ENCODE measurements at regions not wholly inside any gene's neighbourhood (a gene's known extent, or its start where the extent isn't known, plus 50 kb on each side); places are given as distances from the start of the nearest gene placed in this dataset.

- no peak overlapping the region for H3K4me2 ChIP-seq (ENCODE audit: insufficient read depth, low read length)
- H4K20me1 ChIP-seq (ENCODE audit: insufficient read depth, low read length) = no peaks in the 10 kb centered on the region
- H3K27ac ChIP-seq (ENCODE audit: low read length) = no peak overlapping the region
- H3K36me3 ChIP-seq (ENCODE audit: insufficient read depth, low read length) = no peaks in the 10 kb centered on the region
- H3K4me3 ChIP-seq (ENCODE audit: low read depth in 1 of 2, low read length in 2 of 2) = no peak overlapping the region
- H2AFZ ChIP-seq (ENCODE audit: low read depth, low read length) = no peak overlapping the region
- H3K4me1 ChIP-seq (ENCODE audit: insufficient read depth, low read length) = no peaks in the 10 kb centered on the region
- ATAC-seq (ENCODE audit: insufficient read depth, low read depth) = no peak
- H3K79me2 ChIP-seq (ENCODE audit: insufficient read depth, low read length) = no peaks in the 10 kb centered on the region
- no peaks in the 10 kb centered on the region for H3K27me3 ChIP-seq (ENCODE audit: insufficient read depth, low read length, poor library complexity)
- no peak for DNase-seq
- no peaks in the 10 kb centered on the region for H3K9me3 ChIP-seq (ENCODE audit: insufficient read depth, low read length, severe bottlenecking)
- no peak overlapping the region for H3K9ac ChIP-seq (ENCODE audit: low read depth, low read length)
- TF ChIP-seq EZH2 (IDR thresholded peaks at IDR 0.05; ENCODE audit: borderline replicate concordance, low read depth, low read length, severe bottlenecking) (no peak), CTCF (IDR thresholded peaks at IDR 0.05; ENCODE audit: borderline replicate concordance, extremely low read depth, low read length, poor library complexity, severe bottlenecking) (no peak)
Observed at GRCh38 chr6:85795945-85796344, 153.3 kb upstream of the SYNCRIP start.

DNA sequence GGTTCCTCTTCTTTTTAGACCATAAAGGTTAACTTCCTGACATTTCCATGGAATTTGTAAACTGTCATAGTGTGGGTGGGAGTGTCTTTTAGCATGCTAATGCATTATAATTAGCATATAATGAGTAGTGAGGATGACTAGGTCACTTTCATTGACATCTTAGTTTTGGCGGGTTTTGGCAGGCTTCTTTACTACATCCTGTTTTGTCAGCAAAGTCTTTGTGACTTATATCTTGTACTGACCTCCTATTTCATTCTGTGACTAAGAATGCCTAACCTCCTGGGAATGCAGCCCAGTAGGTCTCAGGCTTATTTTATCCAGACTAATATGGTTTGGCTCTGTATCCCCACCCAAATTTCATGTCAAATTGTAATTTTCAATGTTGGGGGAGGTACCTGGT is 149.6 kb upstream of the SYNCRIP start:
- H4K20me1 ChIP-seq (ENCODE audit: insufficient read depth, low read length) = no peaks in the 10 kb centered on the region
- no peak for TF ChIP-seq CTCF (IDR thresholded peaks at IDR 0.05; ENCODE audit: borderline replicate concordance, extremely low read depth, low read length, poor library complexity, severe bottlenecking)
- no peak for TF ChIP-seq EZH2 (IDR thresholded peaks at IDR 0.05; ENCODE audit: borderline replicate concordance, low read depth, low read length, severe bottlenecking)
- H3K36me3 ChIP-seq (ENCODE audit: insufficient read depth, low read length) = no peaks in the 10 kb centered on the region
- no peak for DNase-seq
- no peaks in the 10 kb centered on the region for H3K27me3 ChIP-seq (ENCODE audit: insufficient read depth, low read length, poor library complexity)
- no peak overlapping the region for H3K9ac ChIP-seq (ENCODE audit: low read depth, low read length)
- no peak overlapping the region for H2AFZ ChIP-seq (ENCODE audit: low read depth, low read length)
- H3K9me3 ChIP-seq (ENCODE audit: insufficient read depth, low read length, severe bottlenecking) = peaks cover 3% of the 10 kb centered on the region
- no peaks in the 10 kb centered on the region for H3K4me1 ChIP-seq (ENCODE audit: insufficient read depth, low read length)
- H3K27ac ChIP-seq (ENCODE audit: low read length) = no peak overlapping the region
- no peak overlapping the region for H3K4me2 ChIP-seq (ENCODE audit: insufficient read depth, low read length)
- ATAC-seq (ENCODE audit: insufficient read depth, low read depth) = no peak
- no peak overlapping the region for H3K4me3 ChIP-seq (ENCODE audit: low read depth in 1 of 2, low read length in 2 of 2)
- no peaks in the 10 kb centered on the region for H3K79me2 ChIP-seq (ENCODE audit: insufficient read depth, low read length)

- H3K4me1 ChIP-seq (ENCODE audit: insufficient read depth, low read length) = no peaks in the 10 kb centered on the region
- no peaks in the 10 kb centered on the region for H3K79me2 ChIP-seq (ENCODE audit: insufficient read depth, low read length)
- H3K36me3 ChIP-seq (ENCODE audit: insufficient read depth, low read length) = no peaks in the 10 kb centered on the region
- no peak overlapping the region for H2AFZ ChIP-seq (ENCODE audit: low read depth, low read length)
- ATAC-seq (ENCODE audit: insufficient read depth, low read depth) (no peak), DNase-seq (no peak)
- TF ChIP-seq CTCF (IDR thresholded peaks at IDR 0.05; ENCODE audit: borderline replicate concordance, extremely low read depth, low read length, poor library complexity, severe bottlenecking) = no peak
- no peak for TF ChIP-seq EZH2 (IDR thresholded peaks at IDR 0.05; ENCODE audit: borderline replicate concordance, low read depth, low read length, severe bottlenecking)
- no peak overlapping the region for H3K27ac ChIP-seq (ENCODE audit: low read length)
- H3K27me3 ChIP-seq (ENCODE audit: insufficient read depth, low read length, poor library complexity) = no peaks in the 10 kb centered on the region
- H4K20me1 ChIP-seq (ENCODE audit: insufficient read depth, low read length) = no peaks in the 10 kb centered on the region
- H3K4me3 ChIP-seq (ENCODE audit: low read depth in 1 of 2, low read length in 2 of 2) = no peak overlapping the region
- no peak overlapping the region for H3K4me2 ChIP-seq (ENCODE audit: insufficient read depth, low read length)
- peaks cover 5% of the 10 kb centered on the region for H3K9me3 ChIP-seq (ENCODE audit: insufficient read depth, low read length, severe bottlenecking)
- H3K9ac ChIP-seq (ENCODE audit: low read depth, low read length) = no peak overlapping the region
Observed at GRCh38 chr6:85775883-85776282, 133.2 kb upstream of the SYNCRIP start.

GRCh38 chr6:85772641-85773040 is 130.0 kb upstream of the SYNCRIP start:
- DNase-seq (no peak), ATAC-seq (ENCODE audit: insufficient read depth, low read depth) (no peak)
- Histone ChIP-seq H3K9ac (ENCODE audit: low read depth, low read length) (no peak overlapping the region), H3K27me3 (ENCODE audit: insufficient read depth, low read length, poor library complexity) (no peaks in the 10 kb centered on the region), H3K79me2 (ENCODE audit: insufficient read depth, low read length) (no peaks in the 10 kb centered on the region), H3K4me2 (ENCODE audit: insufficient read depth, low read length) (no peak overlapping the region), H3K36me3 (ENCODE audit: insufficient read depth, low read length) (no peaks in the 10 kb centered on the region), H3K9me3 (ENCODE audit: insufficient read depth, low read length, severe bottlenecking) (no peaks in the 10 kb centered on the region), H3K27ac (ENCODE audit: low read length) (no peak overlapping the region), H4K20me1 (ENCODE audit: insufficient read depth, low read length) (no peaks in the 10 kb centered on the region), H2AFZ (ENCODE audit: low read depth, low read length) (no peak overlapping the region), H3K4me1 (ENCODE audit: insufficient read depth, low read length) (no peaks in the 10 kb centered on the region), H3K4me3 (ENCODE audit: low read depth in 1 of 2, low read length in 2 of 2) (no peak overlapping the region)
- TF ChIP-seq CTCF (IDR thresholded peaks at IDR 0.05; ENCODE audit: borderline replicate concordance, extremely low read depth, low read length, poor library complexity, severe bottlenecking) = no peak
- TF ChIP-seq EZH2 (IDR thresholded peaks at IDR 0.05; ENCODE audit: borderline replicate concordance, low read depth, low read length, severe bottlenecking) = no peak
